GM19238 (cell line): ENCODE measurements at regions not wholly inside any gene's neighbourhood (a gene's known extent, or its start where the extent isn't known, plus 50 kb on each side); places are given as distances from the start of the nearest gene placed in this dataset.

ENCODE experiments used
- DNase-seq: peaks from one replicate; pipeline ENCODE4 v3.0.0; 2011; ENCODE audit warnings: low spot score; ENCODE audit not compliant: insufficient read length

- no peak for DNase-seq
These were observed 353.2 kb downstream of the IRX1 start for GRCh38 chr5:3948838-3949237.

DNA sequence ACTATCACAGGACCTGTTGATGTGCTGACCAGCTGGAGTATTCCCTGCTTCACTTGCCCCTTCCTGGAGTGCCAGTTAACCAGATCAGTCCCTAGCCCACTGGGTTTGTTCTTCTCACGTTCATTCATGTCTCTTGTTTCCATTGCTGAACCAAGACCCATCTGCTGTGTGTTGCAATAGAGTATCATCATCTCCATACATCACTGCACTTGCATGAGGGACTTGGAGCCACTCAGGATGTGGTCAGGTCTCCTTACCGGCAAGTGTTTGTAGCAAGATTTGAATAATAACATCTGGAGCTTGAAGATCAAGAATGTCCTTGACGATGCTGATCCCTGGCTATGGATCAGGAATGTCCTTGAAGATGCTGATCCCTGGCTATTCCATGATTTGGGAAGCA lies 358.6 kb downstream of the IRX1 start:
- no peak for DNase-seq

DNA sequence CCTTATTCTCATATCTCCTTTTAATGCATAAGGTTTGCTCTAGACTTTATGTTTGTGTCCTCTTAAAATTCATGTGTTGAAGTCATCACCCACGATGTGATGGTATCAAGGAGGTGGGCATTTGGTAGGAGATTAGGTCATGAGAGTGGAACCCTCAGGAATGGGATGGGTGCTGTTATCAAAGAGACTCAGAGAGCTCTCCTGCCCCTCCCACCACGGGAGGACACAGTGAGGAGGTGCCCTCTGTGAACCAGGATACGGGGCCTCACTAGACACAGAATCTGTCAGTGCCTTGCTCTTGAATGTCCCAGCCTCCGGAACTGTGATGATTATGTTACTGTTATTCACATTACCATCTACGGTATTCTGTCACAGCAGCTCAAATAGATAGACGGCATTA lies 359.0 kb downstream of the IRX1 start:
- no peak for DNase-seq

DNA sequence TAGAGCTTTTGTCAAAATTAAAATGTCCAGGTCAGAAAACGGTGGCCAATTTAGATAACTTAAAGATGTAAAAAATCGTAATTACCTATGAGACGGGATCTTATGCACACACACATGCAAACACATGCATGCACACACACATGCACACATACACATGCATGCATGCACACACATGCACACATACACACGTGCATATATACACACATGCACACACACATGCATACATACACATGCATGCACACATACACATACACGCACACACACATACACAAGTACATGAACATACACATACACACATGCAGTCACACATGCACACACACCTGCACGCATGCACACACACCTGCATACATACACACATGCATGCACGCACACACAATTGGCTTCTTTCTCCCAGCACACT lies 362.0 kb downstream of the IRX1 start:
- DNase-seq, result no peak

DNA sequence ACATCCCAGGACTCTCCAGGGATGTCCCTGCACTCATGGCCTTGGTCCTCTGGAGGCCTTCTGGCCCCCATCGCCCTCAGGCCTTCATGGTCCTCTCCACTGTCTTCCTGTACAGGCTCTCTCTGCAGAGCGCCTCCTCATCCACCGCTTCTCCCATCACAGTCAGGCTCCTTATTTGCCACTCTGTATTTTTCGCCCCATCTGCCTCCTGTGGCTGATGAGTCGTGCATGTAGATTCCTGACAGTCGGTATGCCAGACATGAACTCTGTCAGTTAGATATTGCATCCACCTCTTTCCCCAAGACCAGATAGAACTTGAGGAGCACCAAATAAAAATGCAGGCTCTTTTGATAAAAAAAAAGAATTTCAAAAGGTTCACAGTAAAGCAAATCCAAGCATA lies 362.8 kb downstream of the IRX1 start:
- DNase-seq, result no peak

GRCh38 chr5:3962113-3962512 lies 366.5 kb downstream of the IRX1 start:
- DNase-seq, result no peak

GRCh38 chr5:3963652-3964051 lies 368.0 kb downstream of the IRX1 start:
- DNase-seq, result no peak

- no peak for DNase-seq
These were observed 384.5 kb downstream of the IRX1 start for GRCh38 chr5:3980156-3980555.

DNA sequence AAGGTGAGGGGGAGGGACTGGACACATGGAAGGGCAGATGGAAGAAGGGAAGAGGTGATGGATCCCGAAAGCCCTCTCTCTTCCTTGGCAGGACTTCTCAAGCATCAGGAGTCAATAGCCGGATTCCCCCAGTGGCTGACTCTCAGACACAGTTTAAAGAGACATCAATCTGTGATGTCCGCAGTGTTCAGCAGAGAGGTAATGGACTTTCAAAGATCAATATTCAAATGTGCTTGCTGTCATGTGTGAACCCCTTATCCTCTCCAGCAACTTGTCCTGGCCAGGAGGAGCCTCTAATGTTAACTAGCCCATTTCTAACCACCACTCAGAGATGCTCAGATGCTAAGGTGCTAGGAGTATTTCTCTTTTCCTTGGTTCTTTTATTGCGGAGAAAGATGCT lies 392.2 kb downstream of the IRX1 start:
- no peak for DNase-seq

DNA sequence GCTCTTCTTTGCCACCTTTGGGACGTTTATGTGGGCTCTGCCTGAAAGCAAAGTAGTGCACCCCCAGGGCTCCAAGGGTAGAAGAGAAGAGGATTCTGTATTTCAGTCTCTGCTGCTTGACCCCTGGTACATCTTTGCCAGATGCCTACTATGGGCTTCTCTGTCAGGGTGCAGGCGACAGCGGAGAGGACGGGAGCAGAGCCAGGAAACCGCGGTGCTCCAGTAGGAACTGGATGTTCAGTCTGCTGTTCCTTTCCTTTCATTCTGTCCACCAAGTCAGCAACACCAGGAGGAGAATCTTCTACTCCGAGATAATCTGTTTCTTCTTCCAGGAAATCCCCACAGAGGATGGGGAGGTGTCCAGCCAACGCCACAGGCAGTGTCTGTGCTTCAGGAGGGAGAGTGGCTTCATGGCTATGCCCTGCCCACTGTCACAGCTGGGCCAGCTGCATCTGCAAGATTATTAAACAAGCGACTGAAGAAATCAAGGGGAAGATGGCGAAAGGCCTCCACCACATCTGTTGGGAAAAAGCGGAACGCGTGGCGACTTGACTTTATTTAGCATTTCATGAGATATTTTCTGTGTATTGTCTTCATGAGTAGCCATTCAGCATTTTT lies 398.3 kb downstream of the IRX1 start:
- no peak for DNase-seq

GRCh38 chr5:3994628-3995027 lies 399.0 kb downstream of the IRX1 start:
- no peak for DNase-seq

DNA sequence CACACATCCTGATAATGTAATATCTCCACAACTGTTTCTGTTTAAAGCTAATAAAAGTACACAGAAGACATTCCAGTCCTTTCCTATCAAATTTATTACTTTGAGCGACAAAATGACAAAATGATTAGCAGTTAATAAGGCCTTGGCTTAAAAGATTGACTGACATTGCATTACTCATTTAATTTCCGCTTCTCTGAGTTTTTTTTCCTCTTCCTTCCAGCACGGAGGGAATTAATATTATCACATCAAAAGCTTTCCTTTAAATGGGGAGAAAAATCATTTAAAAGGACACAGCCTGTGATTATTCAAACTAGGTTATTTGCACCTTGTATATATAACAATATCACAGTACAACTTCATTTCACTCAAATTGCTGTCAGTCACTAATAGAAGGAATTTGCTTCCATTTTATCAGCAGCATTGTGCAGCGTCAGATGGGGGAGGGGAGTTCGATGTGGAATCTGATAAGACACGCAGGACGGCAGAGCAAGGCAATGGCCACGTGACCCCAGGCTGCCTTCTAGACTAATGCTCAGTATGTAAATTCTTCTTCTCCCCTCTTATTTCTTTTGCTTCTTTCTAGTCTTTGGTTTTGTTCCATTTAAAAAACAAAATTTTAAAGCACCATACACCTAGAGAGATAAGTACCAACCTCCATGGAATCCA lies 400.5 kb downstream of the IRX1 start:
- DNase-seq, result no peak

GRCh38 chr5:3996707-3997336 lies 401.2 kb downstream of the IRX1 start:
- DNase-seq, result no peak

DNA sequence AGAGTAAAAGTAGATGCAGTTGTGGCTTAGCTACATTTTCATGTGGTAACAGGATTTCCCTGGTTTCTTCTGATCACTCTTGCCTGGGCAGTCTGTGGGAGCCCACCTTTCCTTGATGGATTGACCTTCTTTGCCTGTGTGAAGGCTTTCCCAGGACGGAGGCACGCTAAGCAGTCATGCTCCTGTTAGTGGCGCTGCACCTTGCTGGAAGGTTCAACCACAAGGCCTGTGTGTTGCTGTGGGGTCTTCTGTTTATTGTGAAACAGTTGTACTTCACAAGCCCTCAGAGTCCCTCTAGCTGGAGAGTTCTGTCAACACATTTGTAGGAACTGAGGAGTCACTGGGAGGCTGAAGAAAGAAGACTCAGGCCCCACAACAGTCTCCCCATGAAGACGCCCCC lies 402.0 kb downstream of the IRX1 start:
- no peak for DNase-seq

GRCh38 chr5:3999929-4000328 lies 404.3 kb downstream of the IRX1 start:
- DNase-seq, result no peak

DNA sequence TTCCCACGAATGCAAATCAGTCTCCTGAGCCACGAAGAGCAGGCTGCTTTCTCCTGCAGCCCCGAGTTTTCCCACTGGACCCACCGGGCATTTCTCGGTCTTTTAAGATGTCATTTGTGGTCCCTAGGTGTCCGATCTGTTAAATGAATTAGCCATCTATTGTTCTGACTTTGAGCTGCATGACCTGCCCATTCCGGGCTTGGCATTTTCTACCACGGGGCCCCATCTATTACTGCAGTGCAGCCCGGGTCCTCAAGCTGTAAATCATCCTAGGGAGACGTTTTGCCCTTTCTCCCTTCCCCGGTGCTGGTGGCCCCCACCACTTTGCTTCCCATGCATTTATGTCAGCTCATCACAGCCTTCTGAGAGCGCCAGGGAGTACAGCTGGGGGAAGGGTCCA lies 405.4 kb downstream of the IRX1 start:
- no peak for DNase-seq

DNA sequence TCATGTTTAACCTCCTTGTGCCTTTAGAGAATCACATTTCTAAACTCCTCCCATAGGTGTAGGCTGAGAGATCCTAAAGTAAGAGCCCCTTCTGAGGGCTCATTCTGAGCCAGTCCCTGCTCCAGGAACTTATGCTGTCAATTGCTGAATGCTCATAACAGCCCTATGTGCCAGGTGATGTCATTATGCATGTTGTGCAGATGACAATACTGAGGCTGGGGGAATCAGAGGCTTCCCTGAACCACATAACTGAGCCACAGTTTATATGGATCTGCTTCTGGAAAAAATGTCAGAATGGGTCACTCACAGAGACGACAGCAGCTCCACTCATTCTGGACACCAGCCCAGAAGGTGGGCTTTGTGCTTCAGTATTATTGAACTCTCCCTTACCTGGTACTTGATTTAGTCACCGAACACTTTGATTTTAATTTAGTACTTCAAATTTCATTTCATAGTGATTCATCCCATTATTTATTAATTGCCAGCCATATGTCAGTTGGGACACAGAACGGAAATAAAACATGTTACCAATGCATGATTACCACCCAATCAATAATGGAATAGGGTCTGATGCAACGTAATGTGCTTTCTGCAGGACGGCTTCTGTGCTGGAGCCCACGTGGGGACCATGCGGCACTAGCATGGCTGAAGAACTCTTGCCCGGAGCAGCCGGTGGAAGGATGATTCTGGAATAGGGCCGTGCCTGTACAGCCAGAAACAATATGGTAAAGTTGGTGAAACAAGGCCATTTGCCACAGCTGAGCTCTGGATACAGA lies 406.3 kb downstream of the IRX1 start:
- no peak for DNase-seq

DNA sequence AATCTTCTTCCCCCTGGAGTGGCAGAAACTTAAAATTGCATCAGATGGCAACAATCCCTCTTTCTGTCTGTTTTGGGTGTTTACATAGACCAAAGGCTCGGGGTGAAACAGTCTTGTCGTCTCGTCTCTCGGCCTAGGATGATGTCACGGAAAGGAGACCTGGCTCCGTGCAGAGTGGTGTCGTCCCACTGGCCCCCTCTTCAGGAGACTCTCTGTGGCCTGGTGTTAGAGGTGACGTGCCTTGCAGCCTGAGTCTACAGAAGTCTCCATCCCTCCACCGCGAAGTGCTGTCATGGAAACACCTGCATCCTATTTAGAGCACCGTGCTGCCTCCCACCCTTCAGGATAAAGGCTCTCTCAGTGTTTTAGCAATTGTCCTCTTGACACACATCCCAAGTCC lies 409.7 kb downstream of the IRX1 start:
- no peak for DNase-seq

DNA sequence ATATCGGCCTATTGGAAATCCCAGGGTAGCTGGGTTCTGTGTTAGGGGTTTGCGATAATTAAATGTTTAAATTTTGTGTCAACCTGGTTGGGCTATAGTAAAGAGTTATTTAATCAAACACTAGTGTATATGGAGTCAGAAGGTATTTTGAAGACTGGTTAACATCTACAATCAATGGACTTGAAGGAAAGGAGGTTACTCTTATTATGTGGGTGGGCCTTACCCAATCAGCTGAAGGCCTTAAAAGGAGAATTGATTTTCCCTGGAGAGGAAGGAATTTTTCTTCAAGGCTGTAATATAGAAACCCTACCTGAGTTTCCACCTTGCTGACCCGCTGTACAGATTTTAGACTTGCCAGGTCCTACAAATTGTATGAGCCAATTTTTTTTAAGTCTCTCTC lies 411.4 kb downstream of the IRX1 start:
- no peak for DNase-seq

DNA sequence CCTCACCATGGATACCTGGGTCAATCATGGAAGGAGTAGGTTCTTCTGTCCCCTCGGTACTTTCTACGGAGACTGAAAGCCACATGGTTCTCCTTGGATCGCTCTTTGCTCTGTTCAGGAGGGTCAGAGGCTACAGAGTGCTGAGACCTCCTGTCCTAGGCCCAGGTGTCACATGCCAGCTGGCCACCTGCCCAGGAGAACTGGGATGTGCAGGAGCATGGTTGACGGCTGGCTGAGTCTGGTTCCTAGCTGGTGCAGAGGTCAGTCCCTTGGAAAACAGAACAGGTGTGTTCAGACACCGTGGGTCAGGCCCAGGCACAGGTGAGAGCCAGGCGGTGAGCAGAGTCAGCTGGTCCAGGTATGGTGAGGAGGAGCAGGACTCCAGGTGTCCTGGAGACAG lies 416.3 kb downstream of the IRX1 start:
- DNase-seq, result no peak

GRCh38 chr5:4013106-4013898 lies 417.7 kb downstream of the IRX1 start:
- DNase-seq, result no peak

DNA sequence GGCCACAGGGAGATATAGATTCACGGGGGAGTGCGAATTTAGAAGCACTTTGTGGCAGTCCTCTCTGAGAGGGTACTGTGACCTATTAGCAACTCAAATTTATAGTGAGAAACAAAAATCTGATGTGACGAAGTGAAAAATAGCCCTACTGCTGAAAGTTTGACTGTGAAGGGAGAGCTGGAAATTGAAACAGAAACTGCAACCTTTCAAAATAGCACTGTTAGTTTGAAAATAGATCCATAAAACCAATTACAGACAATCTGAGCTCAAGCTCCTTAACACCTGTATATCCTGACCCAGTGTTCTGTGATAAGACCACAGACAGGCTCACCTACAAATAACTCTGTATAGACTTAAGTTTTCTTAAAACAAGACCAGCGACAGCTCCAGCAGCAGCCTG lies 420.1 kb downstream of the IRX1 start:
- no peak for DNase-seq
